DOHH2 (cell line): ENCODE measurements at regions not wholly inside any gene's neighbourhood (a gene's known extent, or its start where the extent isn't known, plus 50 kb on each side); places are given as distances from the start of the nearest gene placed in this dataset.

Experiments used
- H3F3A ChIP-seq: fragments of 200-600 bp; sonication (generic), shearing (Covaris generic); 2 replicates; pipeline ENCODE4 v1.6.0; 2016; ENCODE audit warnings: antibody characterized with exemption, mild to moderate bottlenecking; ENCODE audit not compliant: control insufficient read depth, insufficient read depth
- H3K27ac ChIP-seq: fragments of 200-600 bp; sonication (generic); 2 replicates; pipeline ENCODE4 v1.5.1; 2014; ENCODE audit warnings: low read depth, mild to moderate bottlenecking, low read length, moderate library complexity
- H3K27me3 ChIP-seq: fragments of 200-600 bp; sonication (generic); 2 replicates; pipeline ENCODE4 v1.6.1; 2014; ENCODE audit warnings: mild to moderate bottlenecking, low read length, mixed read lengths; ENCODE audit not compliant: control insufficient read depth
- H3K36me3 ChIP-seq: fragments of 200-600 bp; sonication (generic); 2 replicates; pipeline ENCODE4 v1.6.1; 2014; ENCODE audit warnings: mild to moderate bottlenecking, low read length, moderate library complexity, mixed read lengths; ENCODE audit not compliant: control insufficient read depth
- H3K4me1 ChIP-seq: fragments of 200-600 bp; sonication (generic); 2 replicates; pipeline ENCODE4 v1.6.1; 2014; ENCODE audit warnings: mild to moderate bottlenecking, low read length, mixed read lengths; ENCODE audit not compliant: control insufficient read depth
- H3K4me2 ChIP-seq: fragments of 200-600 bp; sonication (generic); 2 replicates; pipeline ENCODE4 v1.6.0; 2014; ENCODE audit warnings: mild to moderate bottlenecking, low read length, moderate library complexity
- H3K4me3 ChIP-seq: fragments of 200-600 bp; sonication (generic); 2 replicates; pipeline ENCODE4 v1.5.1; 2014; ENCODE audit warnings: mild to moderate bottlenecking, low read length, mixed read lengths
- H3K79me2 ChIP-seq: fragments of 200-600 bp; sonication (generic); 2 replicates; pipeline ENCODE4 v1.6.1; 2014; ENCODE audit warnings: mild to moderate bottlenecking, low read length, mixed read lengths; ENCODE audit not compliant: control insufficient read depth
- H3K9me2 ChIP-seq: fragments of 200-600 bp; sonication (generic); replicated peaks from 2 replicates; pipeline ENCODE4 v1.6.1; 2014; ENCODE audit warnings: mild to moderate bottlenecking, low read length, mixed read lengths; ENCODE audit not compliant: control insufficient read depth
- H3K9me3 ChIP-seq: fragments of 200-600 bp; sonication (generic); 2 replicates; pipeline ENCODE4 v1.6.1; 2014; ENCODE audit warnings: antibody characterized with exemption, low read length, mixed read lengths; ENCODE audit not compliant: control insufficient read depth, insufficient read depth
- H4K20me1 ChIP-seq: fragments of 200-600 bp; sonication (generic); 2 replicates; pipeline ENCODE4 v1.6.0; 2014; ENCODE audit warnings: low read depth, mild to moderate bottlenecking, antibody characterized with exemption, low read length, moderate library complexity; ENCODE audit not compliant: control insufficient read depth, insufficient read depth
- EZH2phosphoT487 ChIP-seq: fragments of 200-600 bp; sonication (generic); IDR thresholded peaks from 2 replicates; pipeline ENCODE4 v1.6.1; 2017; ENCODE audit warnings: borderline replicate concordance, mild to moderate bottlenecking, antibody characterized with exemption, low read length, moderate library complexity, mixed read lengths
- TF ChIP-seq, protein P1 (sequence below): fragments of 200-600 bp; sonication (generic); IDR thresholded peaks from one replicate; pipeline ENCODE4 v1.5.1; 2014; ENCODE audit warnings: antibody characterized with exemption, mild to moderate bottlenecking, low read depth, low read length; ENCODE audit not compliant: poor library complexity, severe bottlenecking

DNA sequence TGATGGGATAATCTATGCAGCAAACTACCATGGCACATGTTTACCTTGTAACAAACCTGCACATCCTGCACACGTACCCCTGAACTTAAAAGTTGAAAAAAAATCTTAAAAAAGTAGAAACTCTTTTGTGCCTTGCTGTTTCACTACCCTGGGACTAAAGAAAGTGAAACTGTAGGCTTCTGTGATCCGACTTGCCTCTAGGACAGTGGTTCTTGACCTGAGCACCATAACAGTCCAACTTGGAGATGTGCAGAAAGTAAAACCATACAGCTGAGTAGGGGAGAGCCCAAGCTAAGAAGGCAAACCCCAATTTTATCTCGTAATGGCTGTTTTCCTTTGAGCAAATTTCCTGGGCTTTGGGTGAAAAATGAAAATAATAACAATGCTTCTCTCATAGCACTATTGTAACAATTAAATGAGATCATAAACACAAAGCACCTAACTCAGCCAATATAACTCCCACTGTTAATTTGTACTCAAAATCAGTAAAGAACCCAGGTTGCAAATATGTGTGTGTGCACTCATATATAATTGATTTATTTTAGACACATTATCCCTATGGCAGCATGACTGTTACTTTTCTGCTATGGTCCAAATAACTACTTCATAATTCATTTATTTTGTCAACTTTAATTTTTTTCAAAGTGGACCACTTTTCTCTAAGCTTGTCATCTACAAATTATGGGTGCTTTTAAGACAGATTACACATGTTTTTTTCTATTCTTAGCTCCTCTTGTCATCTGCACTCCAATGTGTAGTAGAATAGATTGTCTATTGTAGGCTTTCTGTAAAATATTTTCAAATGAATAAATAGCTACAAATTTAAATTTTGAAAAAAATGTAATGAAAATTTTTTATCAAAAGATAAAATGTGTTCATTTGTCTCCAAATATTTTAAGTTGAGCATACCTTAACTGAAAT is 334.9 kb downstream of the BTG1 start:
- H3K79me2 ChIP-seq = no peaks in the 10 kb centered on the region
- no peak overlapping the region for H3K4me2 ChIP-seq
- no peak overlapping the region for H3K27ac ChIP-seq
- H3K9me3 ChIP-seq = no peaks in the 10 kb centered on the region
- H3K36me3 ChIP-seq = no peaks in the 10 kb centered on the region
- no peaks in the 10 kb centered on the region for H3K4me1 ChIP-seq
- H3K9me2 ChIP-seq = no peaks in the 10 kb centered on the region; the same call in 1 of the 2 replicates
- no peaks in the 10 kb centered on the region for H4K20me1 ChIP-seq
- H3K27me3 ChIP-seq = no peaks in the 10 kb centered on the region
- no peaks in the 10 kb centered on the region for H3F3A ChIP-seq
- TF ChIP-seq, protein P1, sequence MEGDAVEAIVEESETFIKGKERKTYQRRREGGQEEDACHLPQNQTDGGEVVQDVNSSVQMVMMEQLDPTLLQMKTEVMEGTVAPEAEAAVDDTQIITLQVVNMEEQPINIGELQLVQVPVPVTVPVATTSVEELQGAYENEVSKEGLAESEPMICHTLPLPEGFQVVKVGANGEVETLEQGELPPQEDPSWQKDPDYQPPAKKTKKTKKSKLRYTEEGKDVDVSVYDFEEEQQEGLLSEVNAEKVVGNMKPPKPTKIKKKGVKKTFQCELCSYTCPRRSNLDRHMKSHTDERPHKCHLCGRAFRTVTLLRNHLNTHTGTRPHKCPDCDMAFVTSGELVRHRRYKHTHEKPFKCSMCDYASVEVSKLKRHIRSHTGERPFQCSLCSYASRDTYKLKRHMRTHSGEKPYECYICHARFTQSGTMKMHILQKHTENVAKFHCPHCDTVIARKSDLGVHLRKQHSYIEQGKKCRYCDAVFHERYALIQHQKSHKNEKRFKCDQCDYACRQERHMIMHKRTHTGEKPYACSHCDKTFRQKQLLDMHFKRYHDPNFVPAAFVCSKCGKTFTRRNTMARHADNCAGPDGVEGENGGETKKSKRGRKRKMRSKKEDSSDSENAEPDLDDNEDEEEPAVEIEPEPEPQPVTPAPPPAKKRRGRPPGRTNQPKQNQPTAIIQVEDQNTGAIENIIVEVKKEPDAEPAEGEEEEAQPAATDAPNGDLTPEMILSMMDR = no peak
- TF ChIP-seq EZH2phosphoT487 = no peak
- H3K4me3 ChIP-seq = no peak overlapping the region

DNA sequence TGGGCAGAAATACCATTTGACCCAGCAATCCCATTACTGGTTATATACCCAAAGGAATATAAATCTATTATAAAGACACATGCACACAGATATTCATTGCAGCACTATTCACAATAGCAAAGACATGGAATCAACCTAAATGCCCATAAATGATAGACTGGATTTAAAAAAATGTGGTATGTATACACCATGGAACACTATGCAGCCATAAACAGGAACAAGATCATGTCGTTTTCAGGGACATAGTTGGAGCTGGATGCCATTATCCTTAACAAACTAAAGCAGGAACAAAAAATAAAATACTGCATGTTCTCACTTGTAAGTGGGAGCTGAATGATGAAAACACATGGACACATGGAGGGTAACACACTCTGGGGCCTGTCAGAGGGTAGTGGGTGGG is 335.6 kb downstream of the BTG1 start:
- TF ChIP-seq, protein P1 = no peak
- TF ChIP-seq EZH2phosphoT487 = no peak
- no peaks in the 10 kb centered on the region for H3K9me3 ChIP-seq
- H3K4me3 ChIP-seq = no peak overlapping the region
- no peaks in the 10 kb centered on the region for H3K36me3 ChIP-seq
- H3K4me2 ChIP-seq = no peak overlapping the region
- H3K9me2 ChIP-seq = no peaks in the 10 kb centered on the region; the same call in 1 of the 2 replicates
- H3K79me2 ChIP-seq = no peaks in the 10 kb centered on the region
- H4K20me1 ChIP-seq = no peaks in the 10 kb centered on the region
- H3K27ac ChIP-seq = no peak overlapping the region
- no peaks in the 10 kb centered on the region for H3K4me1 ChIP-seq
- no peaks in the 10 kb centered on the region for H3K27me3 ChIP-seq
- no peaks in the 10 kb centered on the region for H3F3A ChIP-seq

DNA sequence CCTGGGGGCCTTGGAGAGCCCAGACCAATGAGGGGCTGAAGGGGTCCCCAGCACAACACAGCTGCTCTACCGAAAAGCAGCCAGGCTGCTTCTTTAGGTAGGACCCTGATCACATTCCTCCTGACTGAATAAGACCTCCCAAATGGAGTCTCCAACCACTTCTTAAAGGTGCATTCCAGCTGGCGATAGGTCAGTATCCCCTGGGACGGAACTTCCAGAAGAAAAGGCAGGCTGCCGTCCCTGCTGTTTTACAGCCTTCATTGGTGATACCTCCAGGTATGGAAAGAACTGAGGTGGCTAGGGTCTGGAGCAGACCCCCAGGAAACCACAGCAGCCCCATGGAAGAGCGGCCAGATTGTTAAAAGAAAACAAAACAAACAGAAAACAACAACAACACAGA is 340.6 kb downstream of the BTG1 start:
- H3K79me2 ChIP-seq = no peaks in the 10 kb centered on the region
- no peak overlapping the region for H3K27ac ChIP-seq
- no peaks in the 10 kb centered on the region for H3K4me1 ChIP-seq
- H3K9me3 ChIP-seq = no peaks in the 10 kb centered on the region
- no peaks in the 10 kb centered on the region for H3K36me3 ChIP-seq
- H3K4me2 ChIP-seq = no peak overlapping the region
- no peak overlapping the region for H3K4me3 ChIP-seq
- no peaks in the 10 kb centered on the region for H3K27me3 ChIP-seq
- H3F3A ChIP-seq = no peaks in the 10 kb centered on the region
- no peaks in the 10 kb centered on the region; the same call in 1 of the 2 replicates for H3K9me2 ChIP-seq
- H4K20me1 ChIP-seq = no peaks in the 10 kb centered on the region
- TF ChIP-seq, protein P1 = no peak
- TF ChIP-seq EZH2phosphoT487 = no peak
